ENCODE measurements at regions not wholly inside any gene's neighbourhood (a gene's known extent, or its start where the extent isn't known, plus 50 kb on each side); places are given as distances from the start of the nearest gene placed in this dataset.

DNA sequence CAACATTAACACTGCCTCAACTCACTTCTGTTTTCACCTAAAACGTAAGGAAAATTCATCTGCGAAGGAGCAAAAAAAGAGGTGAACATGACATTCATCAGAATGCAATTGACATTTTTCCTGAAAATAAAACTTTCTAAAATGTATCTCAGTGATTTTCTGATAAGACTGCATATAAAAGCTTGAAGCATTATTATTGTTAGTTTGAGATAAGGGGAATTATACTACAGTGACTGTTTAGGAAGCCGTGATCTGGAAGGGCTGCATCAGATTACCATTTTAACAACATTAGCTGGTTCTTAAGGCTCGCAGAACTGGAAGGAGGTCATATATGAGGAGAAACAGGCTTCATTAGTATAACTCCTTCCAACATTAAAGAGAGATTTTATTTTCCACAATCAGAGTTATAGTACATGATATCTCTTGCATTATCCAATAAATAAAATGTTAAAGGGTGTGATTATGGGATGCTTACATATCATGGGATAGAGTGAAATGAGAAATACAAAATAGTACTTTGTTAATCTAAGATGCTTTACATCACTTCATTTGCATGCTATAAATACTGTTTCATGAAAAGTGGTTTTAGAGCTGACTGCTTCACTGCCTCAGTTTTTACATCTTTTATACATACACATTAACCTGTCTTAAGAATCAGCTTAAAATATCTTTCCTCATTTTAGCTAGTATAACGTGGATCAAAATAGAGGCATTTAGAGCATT lies 1820.1 kb upstream of the TENM3 start:
- TF ChIP-seq YY1 (IDR thresholded peaks at IDR 0.05; ENCODE audit: insufficient read depth, insufficient read length) (no peak), SUZ12 (IDR thresholded peaks at IDR 0.05; ENCODE audit: extremely low read depth, insufficient read depth, insufficient read length) (no peak)

All from NT2/D1 (cell line).